GM12878 (cell line): ENCODE measurements at regions not wholly inside any gene's neighbourhood (a gene's known extent, or its start where the extent isn't known, plus 50 kb on each side); places are given as distances from the start of the nearest gene placed in this dataset.

Experiments used
- CBX5 ChIP-seq: sonication (generic); IDR thresholded peaks from 2 replicates; pipeline ENCODE4 v1.6.1; 2016; ENCODE audit warnings: low read depth, moderate library complexity, mild to moderate bottlenecking, inconsistent platforms
- KDM1A ChIP-seq: fragments of 200-600 bp; sonication (generic); IDR thresholded peaks from 2 replicates; pipeline ENCODE4 v1.6.1; 2016; ENCODE audit warnings: borderline replicate concordance
- MTA2 ChIP-seq: fragments of 450-650 bp; IDR thresholded peaks from 2 replicates; pipeline ENCODE4 v1.6.1; 2016; ENCODE audit warnings: low read depth, mild to moderate bottlenecking, moderate library complexity
- NRF1 ChIP-seq: conservative IDR thresholded peaks from 2 replicates; pipeline ENCODE4 v1.6.1; 2011; ENCODE audit warnings: mild to moderate bottlenecking, low read depth, low read length, improper control_type of control experiment
- REST ChIP-seq: IDR thresholded peaks from 2 replicates; pipeline ENCODE4 v1.6.1; 2012; ENCODE audit warnings: mild to moderate bottlenecking, low read depth, low read length

GRCh38 chr17:5922476-5922875 is 147.7 kb upstream of the WSCD1 start:
- TF ChIP-seq MTA2 (no peak), REST (no peak), CBX5 (no peak), KDM1A (no peak), NRF1 (no peak)
